Fibroblast of pulmonary artery (primary cell): ENCODE measurements at regions not wholly inside any gene's neighbourhood (a gene's known extent, or its start where the extent isn't known, plus 50 kb on each side); places are given as distances from the start of the nearest gene placed in this dataset.

ENCODE experiments used
- DNase-seq: peaks from one replicate; pipeline ENCODE4 v3.0.0-alpha.2; 2010; ENCODE audit warnings: low read depth
- H3K4me3 ChIP-seq: replicated peaks from 2 replicates; pipeline ENCODE4 v1.5.1; 2011; ENCODE audit warnings: low read depth, mild to moderate bottlenecking, control low read depth, low read length, moderate library complexity
- TF ChIP-seq, protein P1 (sequence below): IDR thresholded peaks from 2 replicates; pipeline ENCODE4 v1.5.1; 2011; ENCODE audit warnings: mild to moderate bottlenecking, control low read depth, low read length, inconsistent platforms; ENCODE audit errors: missing control alignments

DNA sequence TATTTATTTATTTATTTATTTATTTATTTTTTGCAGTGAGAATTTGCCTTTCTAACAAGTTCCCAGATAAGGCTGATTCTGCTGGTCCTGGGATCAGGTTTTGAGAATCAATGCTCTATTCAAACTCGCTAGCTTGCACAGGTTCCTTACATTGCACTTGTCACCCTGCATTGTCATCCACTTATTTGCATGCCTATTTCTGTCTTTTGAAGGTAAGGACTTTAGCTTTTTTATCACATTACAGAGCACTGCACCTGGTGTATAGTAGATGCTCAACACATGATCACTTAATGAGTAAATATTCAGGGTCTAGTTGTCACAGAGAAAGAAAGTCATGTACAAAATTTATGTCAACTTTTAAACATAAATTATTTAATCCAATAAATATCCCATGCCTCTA, 219.7 kb upstream of the BTG1 start:
- no peak for DNase-seq
- no peak overlapping the region for H3K4me3 ChIP-seq
- TF ChIP-seq, protein P1, sequence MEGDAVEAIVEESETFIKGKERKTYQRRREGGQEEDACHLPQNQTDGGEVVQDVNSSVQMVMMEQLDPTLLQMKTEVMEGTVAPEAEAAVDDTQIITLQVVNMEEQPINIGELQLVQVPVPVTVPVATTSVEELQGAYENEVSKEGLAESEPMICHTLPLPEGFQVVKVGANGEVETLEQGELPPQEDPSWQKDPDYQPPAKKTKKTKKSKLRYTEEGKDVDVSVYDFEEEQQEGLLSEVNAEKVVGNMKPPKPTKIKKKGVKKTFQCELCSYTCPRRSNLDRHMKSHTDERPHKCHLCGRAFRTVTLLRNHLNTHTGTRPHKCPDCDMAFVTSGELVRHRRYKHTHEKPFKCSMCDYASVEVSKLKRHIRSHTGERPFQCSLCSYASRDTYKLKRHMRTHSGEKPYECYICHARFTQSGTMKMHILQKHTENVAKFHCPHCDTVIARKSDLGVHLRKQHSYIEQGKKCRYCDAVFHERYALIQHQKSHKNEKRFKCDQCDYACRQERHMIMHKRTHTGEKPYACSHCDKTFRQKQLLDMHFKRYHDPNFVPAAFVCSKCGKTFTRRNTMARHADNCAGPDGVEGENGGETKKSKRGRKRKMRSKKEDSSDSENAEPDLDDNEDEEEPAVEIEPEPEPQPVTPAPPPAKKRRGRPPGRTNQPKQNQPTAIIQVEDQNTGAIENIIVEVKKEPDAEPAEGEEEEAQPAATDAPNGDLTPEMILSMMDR = no peak

DNA sequence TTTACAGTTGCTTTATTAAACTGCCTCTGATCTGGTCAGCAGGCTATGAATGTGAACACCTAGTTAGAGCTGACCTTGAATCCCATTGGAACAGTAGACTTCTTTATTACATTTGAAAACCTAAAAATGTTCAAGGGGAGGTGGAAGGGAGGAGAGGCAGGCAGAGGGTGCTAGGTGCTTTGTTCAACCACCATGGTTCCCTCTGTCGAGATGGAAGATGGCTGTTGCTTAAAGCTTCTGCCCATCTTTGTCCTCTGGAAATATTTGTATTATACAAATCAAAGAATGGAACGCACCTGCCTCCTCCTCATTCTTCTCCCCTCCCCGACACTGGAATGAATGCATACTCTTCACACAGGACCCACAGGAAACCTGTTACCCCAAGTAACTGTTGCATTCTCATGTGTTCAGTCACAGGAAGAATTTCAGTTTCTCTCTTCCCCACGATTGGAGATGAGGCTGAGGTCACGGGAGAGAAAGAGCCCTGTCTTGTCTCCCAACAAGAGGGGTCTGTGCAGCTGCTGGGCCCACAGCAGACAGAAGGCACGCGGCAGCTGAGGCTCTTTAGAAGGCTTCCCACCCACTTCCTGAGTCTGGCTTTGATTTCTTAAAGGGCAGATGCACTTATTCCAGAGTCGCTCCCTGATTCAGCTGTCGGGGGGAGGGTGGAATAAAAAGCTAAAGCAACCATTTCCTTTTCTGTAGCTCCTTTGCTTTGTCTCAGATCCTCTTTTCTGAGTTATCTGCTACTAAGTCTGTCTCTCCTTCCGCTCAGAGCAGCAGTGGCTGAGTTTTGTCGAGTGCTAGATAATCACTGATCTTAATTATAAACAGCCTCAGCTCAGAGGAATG, 217.9 kb upstream of the BTG1 start:
- H3K4me3 ChIP-seq = no peak overlapping the region
- TF ChIP-seq, protein P1 = no peak
- DNase-seq = peak; percentile 3

DNA sequence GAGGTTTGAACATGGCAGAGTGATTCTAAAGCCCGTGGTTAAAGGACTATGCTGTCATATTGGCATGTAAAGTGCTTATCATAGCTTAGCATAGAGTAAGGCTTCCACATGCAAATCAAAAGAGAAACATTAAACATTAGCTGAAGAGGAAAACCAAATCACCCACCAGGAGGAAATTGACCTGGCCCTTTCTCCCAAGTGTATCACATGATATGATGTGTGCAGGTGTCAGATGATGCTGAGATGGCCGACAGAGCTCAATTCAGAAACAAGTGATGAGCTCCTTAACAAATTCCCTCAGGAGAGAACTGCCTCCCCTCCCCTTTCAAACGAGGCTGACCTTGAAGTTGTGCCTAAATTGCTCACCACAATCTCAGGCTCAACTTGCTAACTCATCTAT, 217.1 kb upstream of the BTG1 start:
- no peak for DNase-seq
- no peak overlapping the region for H3K4me3 ChIP-seq
- TF ChIP-seq, protein P1 = no peak

DNA sequence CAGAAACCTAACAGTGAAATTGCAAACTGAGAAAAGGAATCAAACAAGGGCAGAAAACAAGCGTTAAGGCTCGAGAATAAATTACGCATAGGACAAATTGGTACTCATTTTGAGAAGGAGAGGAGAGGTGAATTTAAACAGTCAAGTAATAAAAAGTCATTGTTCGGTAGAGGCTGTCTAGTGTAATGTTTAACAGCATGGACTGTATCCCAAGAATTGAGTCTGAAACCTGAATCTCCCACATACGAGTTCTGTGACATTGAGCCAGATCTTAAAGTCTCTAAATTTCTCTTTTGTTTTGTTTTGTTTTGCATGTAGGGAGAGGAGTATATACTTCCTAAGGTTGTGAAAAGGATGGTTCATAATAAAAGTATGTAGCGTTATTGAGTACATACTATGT, 216.5 kb upstream of the BTG1 start:
- DNase-seq = no peak
- TF ChIP-seq, protein P1 = no peak
- no peak overlapping the region for H3K4me3 ChIP-seq

DNA sequence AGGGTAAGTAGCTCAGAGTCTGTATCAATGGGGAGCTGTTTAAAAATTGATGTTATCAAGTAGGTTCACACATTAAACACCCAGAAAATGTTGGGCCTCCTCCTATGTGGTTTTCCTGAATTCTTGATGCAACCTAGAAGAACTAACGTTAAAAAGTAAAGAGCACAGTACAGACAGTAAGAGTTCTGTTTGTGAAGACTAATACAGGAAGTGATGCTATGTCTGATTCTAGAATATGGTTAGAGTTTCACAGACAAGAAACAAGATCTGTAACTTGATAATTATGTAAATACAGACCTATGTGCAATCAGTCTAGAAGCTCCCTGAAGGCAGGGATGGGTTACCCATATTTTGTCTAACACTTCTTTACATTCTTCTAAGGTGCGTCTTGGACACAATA, 214.9 kb upstream of the BTG1 start:
- no peak for DNase-seq
- TF ChIP-seq, protein P1 = no peak
- no peak overlapping the region for H3K4me3 ChIP-seq

DNA sequence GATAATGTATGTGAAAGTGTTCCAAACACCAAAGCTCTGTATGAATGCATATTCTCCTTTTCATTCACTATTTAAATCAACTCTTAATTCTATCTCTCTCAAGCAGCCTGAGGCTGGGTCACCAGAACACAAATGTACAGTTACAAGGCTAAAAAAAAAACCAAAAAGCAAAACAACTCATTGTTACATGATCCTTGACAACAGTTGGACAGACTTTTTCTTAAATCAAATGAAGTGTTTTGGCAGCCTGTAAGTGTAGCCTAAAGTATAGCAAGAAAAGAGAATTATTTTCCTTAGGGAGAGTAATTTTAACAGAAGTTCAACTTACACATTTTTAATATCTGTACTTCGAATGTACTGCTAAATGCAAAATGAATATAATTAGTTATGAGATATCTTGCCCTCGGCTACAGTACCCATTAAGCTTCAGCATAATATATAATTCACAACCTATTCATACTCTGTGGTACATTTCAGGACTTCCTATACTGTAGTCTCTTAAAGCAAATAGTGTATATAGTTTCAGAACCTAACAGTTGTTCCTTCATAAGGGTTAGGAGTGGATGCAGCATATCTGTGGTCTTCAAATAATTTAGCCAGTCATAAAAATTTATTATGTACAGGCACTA, 214.0 kb upstream of the BTG1 start:
- DNase-seq = no peak
- no peak overlapping the region for H3K4me3 ChIP-seq
- TF ChIP-seq, protein P1 = no peak
